ENCODE measurements at regions not wholly inside any gene's neighbourhood (a gene's known extent, or its start where the extent isn't known, plus 50 kb on each side); places are given as distances from the start of the nearest gene placed in this dataset.

DNA sequence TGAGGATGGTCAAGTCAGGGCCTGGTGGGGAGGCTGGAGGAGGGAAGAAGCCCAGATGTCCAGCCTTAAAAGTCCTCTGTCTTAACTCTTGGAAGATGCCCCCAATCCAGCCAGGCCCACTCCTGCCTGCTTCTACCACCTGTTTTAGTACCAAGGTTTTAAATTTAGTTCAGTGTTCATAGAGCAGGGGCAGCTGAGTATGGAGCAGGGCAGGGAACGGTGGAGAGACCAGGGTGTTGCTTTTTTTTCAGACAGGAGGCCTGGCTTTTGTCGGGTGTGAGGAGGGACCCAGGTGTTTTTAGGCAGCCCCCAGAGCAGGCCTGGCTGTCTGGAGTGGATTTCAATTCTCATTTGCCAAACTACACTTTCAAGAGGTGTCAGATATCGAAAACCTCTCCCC is 278.8 kb downstream of the CDC5L start:
- TF ChIP-seq, protein P1, sequence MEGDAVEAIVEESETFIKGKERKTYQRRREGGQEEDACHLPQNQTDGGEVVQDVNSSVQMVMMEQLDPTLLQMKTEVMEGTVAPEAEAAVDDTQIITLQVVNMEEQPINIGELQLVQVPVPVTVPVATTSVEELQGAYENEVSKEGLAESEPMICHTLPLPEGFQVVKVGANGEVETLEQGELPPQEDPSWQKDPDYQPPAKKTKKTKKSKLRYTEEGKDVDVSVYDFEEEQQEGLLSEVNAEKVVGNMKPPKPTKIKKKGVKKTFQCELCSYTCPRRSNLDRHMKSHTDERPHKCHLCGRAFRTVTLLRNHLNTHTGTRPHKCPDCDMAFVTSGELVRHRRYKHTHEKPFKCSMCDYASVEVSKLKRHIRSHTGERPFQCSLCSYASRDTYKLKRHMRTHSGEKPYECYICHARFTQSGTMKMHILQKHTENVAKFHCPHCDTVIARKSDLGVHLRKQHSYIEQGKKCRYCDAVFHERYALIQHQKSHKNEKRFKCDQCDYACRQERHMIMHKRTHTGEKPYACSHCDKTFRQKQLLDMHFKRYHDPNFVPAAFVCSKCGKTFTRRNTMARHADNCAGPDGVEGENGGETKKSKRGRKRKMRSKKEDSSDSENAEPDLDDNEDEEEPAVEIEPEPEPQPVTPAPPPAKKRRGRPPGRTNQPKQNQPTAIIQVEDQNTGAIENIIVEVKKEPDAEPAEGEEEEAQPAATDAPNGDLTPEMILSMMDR (IDR thresholded peaks at IDR 0.05; ENCODE audit: low read length, missing control alignments): no peak
- no peak for DNase-seq (ENCODE audit: low read depth)
- no peak overlapping the region for H3K4me3 ChIP-seq (replicated peaks; ENCODE audit: low read depth, low read length)

- TF ChIP-seq, protein P1 (IDR thresholded peaks at IDR 0.05; ENCODE audit: low read length, missing control alignments): no peak
- H3K4me3 ChIP-seq (replicated peaks; ENCODE audit: low read depth, low read length): no peak overlapping the region
- DNase-seq (ENCODE audit: low read depth): peak; percentile 85
These were observed 279.7 kb downstream of the CDC5L start for GRCh38 chr6:44667226-44667625.

DNA sequence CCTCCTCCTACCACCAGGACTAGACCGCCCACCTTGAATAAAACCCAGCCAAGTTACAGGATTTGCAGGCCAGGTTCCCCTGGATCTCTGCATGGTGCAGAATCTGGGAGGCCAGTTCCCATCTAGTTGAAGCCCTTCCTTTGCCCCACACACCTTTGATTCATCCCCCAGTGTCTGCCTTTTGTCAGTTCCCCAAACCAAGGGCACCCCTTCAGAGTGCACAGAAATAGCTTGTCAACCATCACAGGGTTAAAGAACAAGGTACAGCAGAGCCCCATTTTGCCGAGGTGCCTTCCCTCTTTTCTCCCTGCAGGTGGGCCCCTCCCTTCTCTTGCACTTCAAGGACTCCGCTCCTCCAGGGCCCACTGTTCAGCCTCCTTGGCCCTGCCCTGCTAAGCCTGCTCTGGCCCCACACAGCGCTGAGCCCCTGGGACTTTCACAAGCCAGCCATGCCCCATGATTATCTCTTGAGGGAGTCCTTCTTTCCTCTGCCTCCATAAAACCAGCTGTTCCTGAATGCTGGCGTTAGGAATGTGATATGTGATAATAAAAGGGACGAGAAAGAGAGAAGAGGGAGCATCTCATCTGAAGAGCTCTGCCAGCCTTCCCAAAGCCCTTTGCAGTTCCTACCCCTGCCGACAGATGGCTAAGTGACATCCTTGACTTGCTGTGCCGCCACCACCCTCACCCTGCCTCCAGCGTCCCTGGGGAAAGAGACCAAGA is 280.3 kb downstream of the CDC5L start:
- H3K4me3 ChIP-seq (replicated peaks; ENCODE audit: low read depth, low read length): no peak overlapping the region
- TF ChIP-seq, protein P1 (IDR thresholded peaks at IDR 0.05; ENCODE audit: low read length, missing control alignments): peak; percentile 57
- peak; percentile 21 for DNase-seq (ENCODE audit: low read depth)

GRCh38 chr6:44668391-44668930 is 281.0 kb downstream of the CDC5L start:
- H3K4me3 ChIP-seq (replicated peaks; ENCODE audit: low read depth, low read length): no peak overlapping the region
- TF ChIP-seq, protein P1 (IDR thresholded peaks at IDR 0.05; ENCODE audit: low read length, missing control alignments): no peak
- no peak for DNase-seq (ENCODE audit: low read depth)

DNA sequence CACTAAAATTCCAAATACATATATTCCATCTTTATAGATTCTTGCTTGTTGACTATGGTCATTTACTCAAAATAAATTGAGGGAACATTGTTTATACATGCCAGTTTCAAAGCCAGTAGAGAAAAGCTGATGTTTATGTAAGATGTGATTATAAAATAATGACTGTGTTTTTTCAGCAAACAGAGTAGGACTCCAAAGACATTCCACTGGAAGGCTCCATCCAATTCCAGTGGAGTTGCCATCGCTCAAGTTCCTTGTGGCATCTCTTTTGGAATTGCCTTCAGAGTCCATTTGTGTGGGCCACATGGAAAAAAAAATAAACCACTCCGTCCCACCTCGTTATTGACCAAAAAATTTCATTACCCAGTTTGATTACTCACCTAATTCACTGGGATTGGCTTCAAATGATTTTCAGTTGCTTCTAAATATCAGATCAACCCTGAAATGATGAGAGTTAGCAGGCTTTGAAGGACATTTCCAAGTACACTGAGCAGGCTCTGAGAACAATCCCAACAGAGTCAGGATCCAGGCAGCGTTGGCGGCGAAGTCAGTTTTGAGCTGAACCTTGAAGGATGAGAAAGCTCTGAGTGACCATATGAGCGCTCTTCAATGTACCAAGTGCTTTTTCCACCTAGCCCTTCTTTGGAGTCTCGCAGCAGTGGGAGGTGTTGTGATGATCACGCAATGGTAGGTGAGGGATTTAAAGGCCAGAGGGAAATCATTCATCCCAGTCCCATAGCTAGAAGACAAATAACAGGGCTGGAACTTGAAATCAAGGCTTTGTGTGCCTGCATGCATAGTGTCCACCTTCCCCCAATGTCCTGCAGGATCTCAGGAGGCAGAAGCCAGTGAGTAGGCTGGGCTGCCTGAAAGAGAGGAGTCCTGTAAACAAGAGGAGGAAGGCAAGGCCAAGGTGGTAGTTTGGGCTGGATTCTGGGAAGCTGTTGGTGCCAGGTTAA is 281.7 kb downstream of the CDC5L start:
- TF ChIP-seq, protein P1 (IDR thresholded peaks at IDR 0.05; ENCODE audit: low read length, missing control alignments): no peak
- H3K4me3 ChIP-seq (replicated peaks; ENCODE audit: low read depth, low read length): no peak overlapping the region
- DNase-seq (ENCODE audit: low read depth): no peak

- TF ChIP-seq, protein P1 (IDR thresholded peaks at IDR 0.05; ENCODE audit: low read length, missing control alignments): no peak
- DNase-seq (ENCODE audit: low read depth): no peak
These were observed 282.6 kb downstream of the CDC5L start for GRCh38 chr6:44670146-44670545.

More at GRCh38 chr6:44670146-44670545, 282.6 kb downstream of the CDC5L start:
- H3K4me3 ChIP-seq (replicated peaks; ENCODE audit: low read depth, low read length): no peak overlapping the region
